Jurkat, Clone E6-1 (cell line): ENCODE measurements at regions not wholly inside any gene's neighbourhood (a gene's known extent, or its start where the extent isn't known, plus 50 kb on each side); places are given as distances from the start of the nearest gene placed in this dataset.

Experiments used
- DNase-seq: peaks from one replicate; pipeline ENCODE4 v3.0.0-alpha.2; 2011; ENCODE audit warnings: low read depth, low spot score
- H3K4me3 ChIP-seq: 2 replicates; pipeline ENCODE4 v1.5.1; 2011; ENCODE audit warnings: mild to moderate bottlenecking, low read length, control low read depth, moderate library complexity

- H3K4me3 ChIP-seq = no peak overlapping the region
- no peak for DNase-seq
Observed at GRCh38 chr17:70791748-70792443, 622.6 kb downstream of the KCNJ2 start.

GRCh38 chr17:70794738-70795137 lies 625.4 kb downstream of the KCNJ2 start:
- no peak overlapping the region for H3K4me3 ChIP-seq

GRCh38 chr17:70795620-70796019 lies 626.3 kb downstream of the KCNJ2 start:
- no peak for DNase-seq
- no peak overlapping the region for H3K4me3 ChIP-seq

More at GRCh38 chr17:70794738-70795137, 625.4 kb downstream of the KCNJ2 start:
- no peak for DNase-seq

- no peak for DNase-seq
- no peak overlapping the region for H3K4me3 ChIP-seq
Observed at GRCh38 chr17:70796757-70797156, 627.4 kb downstream of the KCNJ2 start.

- H3K4me3 ChIP-seq = no peak overlapping the region
- no peak for DNase-seq
Observed at GRCh38 chr17:70797166-70797565, 627.8 kb downstream of the KCNJ2 start.

GRCh38 chr17:70804161-70804560 lies 634.8 kb downstream of the KCNJ2 start:
- DNase-seq = no peak
- H3K4me3 ChIP-seq = no peak overlapping the region

- no peak overlapping the region for H3K4me3 ChIP-seq
- peak; percentile 40 for DNase-seq
Observed at GRCh38 chr17:70808596-70808995, 639.3 kb downstream of the KCNJ2 start.

- H3K4me3 ChIP-seq = no peak overlapping the region
- DNase-seq = no peak
Observed at GRCh38 chr17:70810609-70811008, 641.3 kb downstream of the KCNJ2 start.

- no peak overlapping the region for H3K4me3 ChIP-seq
- no peak for DNase-seq
Observed at GRCh38 chr17:70813355-70813930, 644.1 kb downstream of the KCNJ2 start.

GRCh38 chr17:70819183-70819582 lies 649.9 kb downstream of the KCNJ2 start:
- no peak overlapping the region for H3K4me3 ChIP-seq
- no peak for DNase-seq

GRCh38 chr17:70820276-70820675 lies 650.9 kb downstream of the KCNJ2 start:
- no peak overlapping the region for H3K4me3 ChIP-seq
- DNase-seq = no peak

GRCh38 chr17:70825321-70826125 lies 656.2 kb downstream of the KCNJ2 start:
- no peak for DNase-seq

GRCh38 chr17:70829876-70830275 lies 660.5 kb downstream of the KCNJ2 start:
- DNase-seq = no peak
- H3K4me3 ChIP-seq = no peak overlapping the region

More at GRCh38 chr17:70825321-70826125, 656.2 kb downstream of the KCNJ2 start:
- H3K4me3 ChIP-seq = no peak overlapping the region

- DNase-seq = no peak
- H3K4me3 ChIP-seq = no peak overlapping the region
Observed at GRCh38 chr17:70834039-70834438, 664.7 kb downstream of the KCNJ2 start.

GRCh38 chr17:70848785-70849184 lies 679.5 kb downstream of the KCNJ2 start:
- no peak overlapping the region for H3K4me3 ChIP-seq
- no peak for DNase-seq

GRCh38 chr17:70855401-70856054 lies 686.2 kb downstream of the KCNJ2 start:
- DNase-seq = no peak
- H3K4me3 ChIP-seq = no peak overlapping the region

- H3K4me3 ChIP-seq = no peak overlapping the region
- no peak for DNase-seq
Observed at GRCh38 chr17:70857351-70857750, 688.0 kb downstream of the KCNJ2 start.

GRCh38 chr17:70859829-70860228 lies 690.5 kb downstream of the KCNJ2 start:
- DNase-seq = no peak
- H3K4me3 ChIP-seq = no peak overlapping the region

GRCh38 chr17:70862295-70862694 lies 693.0 kb downstream of the KCNJ2 start:
- no peak overlapping the region for H3K4me3 ChIP-seq
- DNase-seq = no peak
